NCI-H1417 (cell line): ENCODE measurements at regions not wholly inside any gene's neighbourhood (a gene's known extent, or its start where the extent isn't known, plus 50 kb on each side); places are given as distances from the start of the nearest gene placed in this dataset.

Experiments
- DNase-seq, 3 experiments: peaks; one replicate each; lab custom pipeline; 2025; lab: John Stamatoyannopoulos, UW

DNA sequence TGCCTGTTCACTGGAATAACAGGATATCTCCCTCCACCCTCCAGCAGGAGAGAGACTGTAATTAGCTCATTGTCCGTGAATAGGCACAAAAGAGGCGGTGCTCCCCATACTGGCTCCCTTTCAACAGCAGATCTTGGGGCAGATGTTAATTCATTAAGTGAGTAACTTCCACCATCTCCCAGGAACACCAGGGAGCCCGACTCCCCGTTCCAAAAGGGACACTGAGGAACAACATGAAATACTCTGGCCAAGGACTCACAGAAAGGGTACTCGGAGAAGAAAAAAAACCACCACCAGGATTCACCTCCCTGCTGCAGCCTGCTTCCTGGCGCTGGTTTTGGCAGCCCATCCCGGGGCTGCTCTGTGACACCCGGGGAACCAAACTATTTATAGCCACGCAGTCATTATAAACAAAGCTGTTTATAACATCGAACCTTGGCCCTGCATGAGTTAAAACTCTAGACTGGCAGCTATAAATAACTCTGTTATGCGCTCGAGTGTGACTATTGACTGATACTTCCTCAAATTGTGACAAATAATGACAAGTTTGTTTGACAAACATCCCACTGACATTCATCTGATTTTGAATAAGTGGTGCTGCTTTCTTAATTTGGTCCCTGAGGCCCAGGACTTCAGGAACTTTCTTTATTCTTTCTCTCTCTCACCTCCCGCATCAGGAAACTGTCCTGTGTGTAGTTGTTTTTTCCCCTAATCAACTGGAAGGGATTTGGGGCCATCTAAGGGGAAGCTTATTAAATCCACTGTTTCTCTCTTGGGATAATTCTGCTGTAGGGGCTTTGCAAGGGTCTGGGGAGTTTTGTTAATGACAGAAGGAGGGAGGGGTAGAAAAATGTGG, 521.6 kb downstream of the CD83 start:
- peak; percentile 10 to 84 (median 63) for DNase-seq

DNA sequence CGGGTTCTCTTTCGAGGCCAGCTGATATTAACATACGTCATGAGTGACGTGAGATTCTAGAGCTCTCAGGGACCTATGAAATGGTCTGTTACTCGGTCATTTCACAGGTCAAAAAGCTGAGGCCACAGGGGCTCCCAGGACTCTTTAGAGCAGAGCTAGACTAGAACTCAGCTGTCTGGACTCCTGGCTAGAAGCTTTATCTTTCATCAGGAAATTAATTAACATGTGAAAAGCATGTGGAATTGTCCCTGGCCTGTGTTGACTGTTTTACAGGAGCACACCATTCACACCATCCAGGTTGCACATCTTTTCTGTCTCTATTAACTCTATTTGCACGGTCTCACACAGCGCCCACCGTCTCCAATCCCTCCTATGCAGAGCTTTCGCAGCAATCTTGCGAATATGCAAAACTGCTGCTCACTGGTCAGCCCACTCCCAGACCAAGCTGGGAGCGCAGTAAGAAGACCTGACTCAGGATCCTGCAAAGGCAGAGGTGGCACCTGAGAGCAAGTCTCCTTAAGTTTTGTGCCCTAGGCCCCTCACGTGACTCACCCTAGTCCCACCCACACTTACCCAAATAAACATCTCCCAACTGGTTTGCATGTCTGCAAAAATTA, 522.5 kb downstream of the CD83 start:
- no peak for DNase-seq

- DNase-seq: no peak
Observed at GRCh38 chr6:14640631-14641030, 523.1 kb downstream of the CD83 start.

DNA sequence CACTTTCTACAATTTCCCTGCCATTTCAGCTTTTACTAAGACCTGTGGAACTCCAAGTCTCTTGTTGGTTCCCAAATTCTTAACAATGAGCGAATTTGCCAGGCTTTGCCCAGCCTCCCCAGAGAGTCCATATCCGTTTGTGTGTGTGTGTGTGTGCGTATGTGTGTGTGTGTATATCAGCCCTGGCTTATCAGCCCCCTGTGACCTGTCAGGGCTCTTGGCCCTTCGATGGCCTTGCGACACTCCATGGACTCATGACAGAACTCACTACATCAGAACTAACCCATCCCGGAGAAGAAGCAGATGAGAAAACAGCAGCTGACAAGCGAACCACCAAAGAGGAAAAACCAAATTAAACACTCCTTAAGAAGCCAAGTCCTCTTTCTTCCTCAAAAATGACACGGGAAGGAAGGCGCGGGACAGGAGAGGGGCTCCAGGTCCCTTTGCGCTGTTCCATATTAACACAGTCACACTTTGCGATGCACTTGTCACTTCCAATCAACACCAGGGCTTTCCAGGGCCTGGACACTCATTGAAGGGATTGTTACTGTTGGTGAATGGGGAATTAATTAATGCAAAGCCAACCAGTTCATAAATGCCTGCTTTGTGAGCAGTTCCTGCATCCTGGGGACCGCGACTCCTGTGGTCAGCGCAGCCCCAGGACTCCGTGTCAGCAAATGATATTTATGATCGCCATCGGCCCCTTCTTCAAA, 524.0 kb downstream of the CD83 start:
- no peak for DNase-seq

GRCh38 chr6:14642136-14642505, 524.5 kb downstream of the CD83 start:
- no peak for DNase-seq

DNA sequence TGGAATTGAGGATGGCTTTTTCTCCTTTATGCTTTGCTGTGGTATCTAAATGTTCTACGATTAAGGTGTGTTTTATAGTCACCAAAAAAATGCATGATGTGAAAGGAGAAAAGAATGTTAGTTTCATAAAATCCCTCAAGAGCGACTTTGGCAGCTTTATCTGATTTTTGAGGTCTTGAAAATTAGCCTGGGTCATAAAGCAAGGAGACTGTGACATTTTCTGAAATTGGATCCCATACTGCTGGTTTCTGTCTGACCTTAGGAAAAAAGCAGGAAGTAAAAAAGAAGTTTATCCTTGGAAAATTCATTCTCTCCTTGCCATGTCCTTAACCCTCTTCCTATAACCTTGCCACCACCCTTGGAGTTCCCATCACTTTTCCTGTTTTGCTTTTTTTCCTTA, 525.3 kb downstream of the CD83 start:
- DNase-seq: no peak

GRCh38 chr6:14644381-14644780, 526.8 kb downstream of the CD83 start:
- no peak for DNase-seq

DNA sequence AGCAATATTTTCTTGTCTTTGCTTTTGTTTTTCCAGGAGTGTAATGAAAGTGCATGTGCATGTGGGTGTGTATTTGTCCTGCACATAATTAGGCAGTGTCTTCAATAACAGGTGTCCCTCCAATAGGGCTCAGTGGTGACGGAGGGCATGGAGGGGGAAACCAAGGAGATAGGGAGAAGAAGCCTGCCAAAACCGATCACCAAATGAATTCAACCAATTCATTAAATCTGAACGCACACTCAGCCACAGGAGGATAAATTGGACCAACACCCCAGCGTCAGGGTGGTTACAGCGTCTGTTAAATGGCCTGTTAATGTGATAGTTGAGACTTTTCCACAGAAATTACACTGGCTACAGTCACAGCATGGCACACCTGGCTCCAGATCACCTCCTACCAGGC, 527.6 kb downstream of the CD83 start:
- DNase-seq: no peak

- DNase-seq: no peak
Observed at GRCh38 chr6:14645841-14646240, 528.3 kb downstream of the CD83 start.

- DNase-seq: no peak
Observed at GRCh38 chr6:14646371-14646770, 528.8 kb downstream of the CD83 start.

- no peak for DNase-seq
Observed at GRCh38 chr6:14647357-14647756, 529.8 kb downstream of the CD83 start.

DNA sequence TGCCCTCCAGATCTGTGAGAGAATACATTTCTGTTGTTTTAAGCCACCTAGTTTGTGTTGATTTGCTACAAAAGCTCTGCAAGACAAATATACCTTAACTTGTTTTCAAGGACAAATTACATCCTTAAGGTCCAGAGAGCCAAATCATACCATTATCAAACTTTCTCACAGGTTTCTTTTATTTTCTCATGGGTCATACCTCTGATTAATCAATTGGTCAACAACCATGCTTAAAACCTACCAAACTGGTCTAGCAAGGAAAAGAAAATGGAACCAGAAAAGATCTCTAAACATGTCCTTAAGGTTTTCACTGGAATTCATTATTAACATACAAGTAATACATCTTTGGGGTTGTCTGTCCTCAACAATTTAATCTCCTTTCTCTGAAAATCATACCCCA, 535.0 kb downstream of the CD83 start:
- DNase-seq: no peak

GRCh38 chr6:14655201-14656061, 537.9 kb downstream of the CD83 start:
- DNase-seq: no peak

DNA sequence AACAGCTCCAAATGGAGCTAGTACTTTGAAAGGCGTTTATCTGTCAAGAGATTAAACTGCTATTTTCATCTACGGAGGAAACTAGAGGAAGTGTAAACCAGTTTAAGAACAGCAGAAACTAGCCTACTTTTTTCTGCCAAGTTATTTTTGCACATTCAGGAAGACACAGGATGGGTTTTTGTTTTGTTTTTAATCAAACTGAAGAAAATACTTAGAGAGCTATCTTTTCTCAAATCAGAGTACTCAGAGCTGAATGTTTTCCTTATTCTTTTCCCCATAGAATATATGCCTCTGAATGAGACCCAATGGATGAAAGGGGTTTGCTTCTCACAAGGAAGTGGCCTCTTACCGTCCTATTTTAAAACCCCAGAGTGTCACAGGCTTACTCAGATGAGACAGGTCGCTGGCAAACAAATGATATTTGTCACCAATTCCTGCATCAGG, 538.5 kb downstream of the CD83 start:
- DNase-seq: no peak

- DNase-seq: no peak
Observed at GRCh38 chr6:14656649-14657048, 539.1 kb downstream of the CD83 start.

- no peak for DNase-seq
Observed at GRCh38 chr6:14658030-14658429, 540.5 kb downstream of the CD83 start.

DNA sequence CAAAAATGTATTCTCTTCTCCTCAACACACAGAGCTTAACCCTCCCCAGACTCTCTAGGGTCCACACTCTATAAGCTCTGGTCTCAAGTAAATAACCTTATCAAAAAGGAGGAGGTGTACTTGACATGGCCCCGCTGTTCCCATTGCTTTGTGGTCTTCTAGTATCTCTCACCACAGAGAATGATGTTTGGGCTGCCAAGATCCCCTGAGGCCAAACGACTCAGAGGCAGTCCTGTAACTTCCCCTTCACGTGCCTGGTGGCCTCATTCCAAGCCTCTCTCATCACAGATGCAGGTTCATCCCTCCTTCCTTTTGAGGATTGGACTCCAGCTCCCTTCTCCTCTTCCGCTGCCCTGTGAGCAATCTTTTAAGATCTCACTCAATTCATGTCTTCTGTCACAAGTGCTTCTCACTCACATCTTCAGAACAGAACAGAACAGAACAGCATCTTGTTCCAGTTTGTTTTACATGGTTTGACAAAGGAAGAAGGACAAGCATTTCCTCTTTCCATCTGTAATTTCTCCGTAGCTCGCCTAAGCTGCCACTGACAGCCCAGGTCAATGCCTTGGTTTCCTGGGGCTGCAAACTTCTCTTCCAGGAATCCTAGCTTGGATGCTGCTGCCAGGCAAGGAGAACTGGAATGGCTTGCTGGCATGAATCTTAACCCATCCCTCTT, 541.5 kb downstream of the CD83 start:
- DNase-seq: no peak

DNA sequence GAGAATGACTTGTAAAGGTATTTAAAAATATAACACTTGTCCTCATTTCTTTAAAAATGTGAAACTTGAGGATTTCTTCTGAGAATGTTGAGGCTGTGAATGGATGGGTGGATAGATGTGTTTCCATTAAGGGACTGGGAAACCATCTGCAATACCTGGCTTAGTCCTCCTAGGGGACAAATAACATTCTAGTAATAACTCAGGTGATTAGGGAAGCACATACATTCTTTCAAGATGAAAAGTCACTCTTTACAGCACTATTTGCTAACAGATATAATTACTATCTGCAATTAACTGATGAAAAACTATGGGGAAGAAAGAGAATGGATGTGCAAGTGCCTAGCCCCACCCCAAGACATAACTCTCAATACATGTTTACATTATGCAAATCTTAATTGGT, 542.3 kb downstream of the CD83 start:
- no peak for DNase-seq

GRCh38 chr6:14660806-14661579, 543.4 kb downstream of the CD83 start:
- peak in 1 of 3 experiments; percentile 30 for DNase-seq

- DNase-seq: no peak
Observed at GRCh38 chr6:14661691-14662090, 544.1 kb downstream of the CD83 start.
